ENCODE measurements at regions not wholly inside any gene's neighbourhood (a gene's known extent, or its start where the extent isn't known, plus 50 kb on each side); places are given as distances from the start of the nearest gene placed in this dataset.

GRCh38 chr6:113128661-113129060, 728.5 kb upstream of the MARCKS start:
- Histone ChIP-seq H3K9me3 (replicated peaks; ENCODE audit: insufficient read depth, low read length) (no peaks in the 10 kb centered on the region), H3K9me2 (replicated peaks; ENCODE audit: insufficient read depth, low read length) (no peaks in the 10 kb centered on the region), H3K4me3 (ENCODE audit: low read length) (no peak overlapping the region), H3K9ac (ENCODE audit: low read length) (no peak overlapping the region), H3K27me3 (replicated peaks; ENCODE audit: insufficient read depth, low read length) (no peaks in the 10 kb centered on the region), H2AFZ (ENCODE audit: low read length) (no peak overlapping the region), H3K27ac (ENCODE audit: low read length) (no peak overlapping the region), H3K4me2 (ENCODE audit: low read depth, low read length) (no peak overlapping the region), H3F3A (ENCODE audit: insufficient read depth, low read length) (no peaks in the 10 kb centered on the region), H3K36me3 (replicated peaks; ENCODE audit: insufficient read depth, low read length) (no peaks in the 10 kb centered on the region), H4K20me1 (ENCODE audit: insufficient read depth, low read length) (no peaks in the 10 kb centered on the region), H3K4me1 (ENCODE audit: low read length) (no peaks in the 10 kb centered on the region), H3K79me2 (ENCODE audit: low read length) (no peaks in the 10 kb centered on the region)
- DNase-seq, result no peak
- TF ChIP-seq EZH2phosphoT487 (IDR thresholded peaks at IDR 0.05; ENCODE audit: low read length) (no peak), EZH2 (optimal IDR thresholded peaks at IDR 0.05; ENCODE audit: low read depth, low read length) (no peak)
- TF ChIP-seq, protein P1, sequence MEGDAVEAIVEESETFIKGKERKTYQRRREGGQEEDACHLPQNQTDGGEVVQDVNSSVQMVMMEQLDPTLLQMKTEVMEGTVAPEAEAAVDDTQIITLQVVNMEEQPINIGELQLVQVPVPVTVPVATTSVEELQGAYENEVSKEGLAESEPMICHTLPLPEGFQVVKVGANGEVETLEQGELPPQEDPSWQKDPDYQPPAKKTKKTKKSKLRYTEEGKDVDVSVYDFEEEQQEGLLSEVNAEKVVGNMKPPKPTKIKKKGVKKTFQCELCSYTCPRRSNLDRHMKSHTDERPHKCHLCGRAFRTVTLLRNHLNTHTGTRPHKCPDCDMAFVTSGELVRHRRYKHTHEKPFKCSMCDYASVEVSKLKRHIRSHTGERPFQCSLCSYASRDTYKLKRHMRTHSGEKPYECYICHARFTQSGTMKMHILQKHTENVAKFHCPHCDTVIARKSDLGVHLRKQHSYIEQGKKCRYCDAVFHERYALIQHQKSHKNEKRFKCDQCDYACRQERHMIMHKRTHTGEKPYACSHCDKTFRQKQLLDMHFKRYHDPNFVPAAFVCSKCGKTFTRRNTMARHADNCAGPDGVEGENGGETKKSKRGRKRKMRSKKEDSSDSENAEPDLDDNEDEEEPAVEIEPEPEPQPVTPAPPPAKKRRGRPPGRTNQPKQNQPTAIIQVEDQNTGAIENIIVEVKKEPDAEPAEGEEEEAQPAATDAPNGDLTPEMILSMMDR (IDR thresholded peaks at IDR 0.05; ENCODE audit: low read length), result no peak

- Histone ChIP-seq H3K9ac (ENCODE audit: low read length) (no peak overlapping the region), H3K4me2 (ENCODE audit: low read depth, low read length) (no peak overlapping the region), H3K79me2 (ENCODE audit: low read length) (no peaks in the 10 kb centered on the region), H3F3A (ENCODE audit: insufficient read depth, low read length) (no peaks in the 10 kb centered on the region), H3K4me1 (ENCODE audit: low read length) (no peaks in the 10 kb centered on the region), H3K27me3 (replicated peaks; ENCODE audit: insufficient read depth, low read length) (no peaks in the 10 kb centered on the region), H3K4me3 (ENCODE audit: low read length) (no peak overlapping the region), H4K20me1 (ENCODE audit: insufficient read depth, low read length) (no peaks in the 10 kb centered on the region), H3K9me3 (replicated peaks; ENCODE audit: insufficient read depth, low read length) (no peaks in the 10 kb centered on the region), H3K9me2 (replicated peaks; ENCODE audit: insufficient read depth, low read length) (no peaks in the 10 kb centered on the region), H2AFZ (ENCODE audit: low read length) (no peak overlapping the region), H3K27ac (ENCODE audit: low read length) (no peak overlapping the region), H3K36me3 (replicated peaks; ENCODE audit: insufficient read depth, low read length) (no peaks in the 10 kb centered on the region)
- no peak for DNase-seq
- TF ChIP-seq EZH2phosphoT487 (IDR thresholded peaks at IDR 0.05; ENCODE audit: low read length), result no peak
- TF ChIP-seq, protein P1 (IDR thresholded peaks at IDR 0.05; ENCODE audit: low read length), result no peak
- TF ChIP-seq EZH2 (optimal IDR thresholded peaks at IDR 0.05; ENCODE audit: low read depth, low read length), result no peak
These were observed 727.2 kb upstream of the MARCKS start for GRCh38 chr6:113129991-113130390.

DNA sequence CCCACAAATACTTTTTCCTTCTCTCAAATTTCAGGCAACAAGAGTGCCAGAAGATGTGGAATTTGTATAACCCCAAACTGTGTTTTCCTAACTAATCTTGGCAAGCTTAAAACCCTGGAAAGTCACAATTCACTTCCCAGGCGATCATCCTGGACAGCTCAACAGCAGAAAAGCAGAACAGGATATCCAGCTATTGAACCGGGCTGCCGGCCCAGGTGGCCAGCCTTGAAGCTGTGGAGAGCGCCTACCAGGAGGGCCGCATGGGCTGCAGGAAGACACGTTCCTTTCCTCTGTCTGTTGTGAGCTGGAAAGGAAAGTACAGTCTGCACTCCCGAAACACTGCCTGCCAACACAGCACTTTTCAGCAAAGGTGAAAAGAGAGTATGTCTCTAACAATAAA, 719.7 kb upstream of the MARCKS start:
- Histone ChIP-seq H4K20me1 (ENCODE audit: insufficient read depth, low read length) (no peaks in the 10 kb centered on the region), H3F3A (ENCODE audit: insufficient read depth, low read length) (no peaks in the 10 kb centered on the region), H3K36me3 (replicated peaks; ENCODE audit: insufficient read depth, low read length) (no peaks in the 10 kb centered on the region), H3K79me2 (ENCODE audit: low read length) (no peaks in the 10 kb centered on the region), H3K4me3 (ENCODE audit: low read length) (no peak overlapping the region), H3K9me2 (replicated peaks; ENCODE audit: insufficient read depth, low read length) (no peaks in the 10 kb centered on the region), H3K4me2 (ENCODE audit: low read depth, low read length) (peak overlapping the region; percentile 20), H3K9ac (ENCODE audit: low read length) (no peak overlapping the region), H3K9me3 (replicated peaks; ENCODE audit: insufficient read depth, low read length) (no peaks in the 10 kb centered on the region), H3K4me1 (ENCODE audit: low read length) (no peaks in the 10 kb centered on the region), H3K27me3 (replicated peaks; ENCODE audit: insufficient read depth, low read length) (no peaks in the 10 kb centered on the region), H2AFZ (ENCODE audit: low read length) (peak overlapping the region; percentile 39; the same call in 1 of the 2 replicates), H3K27ac (ENCODE audit: low read length) (no peak overlapping the region)
- TF ChIP-seq EZH2 (optimal IDR thresholded peaks at IDR 0.05; ENCODE audit: low read depth, low read length) (no peak), EZH2phosphoT487 (IDR thresholded peaks at IDR 0.05; ENCODE audit: low read length) (no peak)
- TF ChIP-seq, protein P1 (IDR thresholded peaks at IDR 0.05; ENCODE audit: low read length), result no peak
- DNase-seq, result peak; percentile 40

Measured in MM.1S (cell line).